Osteocyte (in vitro differentiated cells): ENCODE measurements at regions not wholly inside any gene's neighbourhood (a gene's known extent, or its start where the extent isn't known, plus 50 kb on each side); places are given as distances from the start of the nearest gene placed in this dataset.

Source experiments
- DNase-seq: peaks from one replicate; pipeline ENCODE4 v3.0.0; 2021; ENCODE audit warnings: mixed read lengths; ENCODE audit not compliant: unreplicated experiment; ENCODE audit errors: extremely low spot score
- H3K27ac Mint-ChIP-seq: one replicate; pipeline ENCODE4 v1.8.0; 2021; ENCODE audit warnings: mild to moderate bottlenecking, mixed read lengths; ENCODE audit not compliant: unreplicated experiment
- H3K27me3 Mint-ChIP-seq: one replicate; pipeline ENCODE4 v1.8.0; 2021; ENCODE audit warnings: mixed read lengths; ENCODE audit not compliant: unreplicated experiment
- H3K36me3 Mint-ChIP-seq: one replicate; pipeline ENCODE4 v1.8.0; 2021; ENCODE audit warnings: mixed read lengths; ENCODE audit not compliant: unreplicated experiment
- H3K4me1 Mint-ChIP-seq: one replicate; pipeline ENCODE4 v1.8.0; 2021; ENCODE audit warnings: mixed read lengths; ENCODE audit not compliant: unreplicated experiment
- H3K4me3 Mint-ChIP-seq: one replicate; pipeline ENCODE4 v1.8.0; 2021; ENCODE audit warnings: mild to moderate bottlenecking, moderate library complexity, mixed read lengths; ENCODE audit not compliant: unreplicated experiment
- H3K9me3 Mint-ChIP-seq: one replicate; pipeline ENCODE4 v1.8.0; 2021; ENCODE audit warnings: mixed read lengths; ENCODE audit not compliant: unreplicated experiment
- TF ChIP-seq, protein P1 (sequence below): fragments of 200-600 bp; sonication (generic); IDR thresholded peaks from 2 replicates; pipeline ENCODE4 v1.5.0; 2021; ENCODE audit warnings: antibody characterized with exemption, mild to moderate bottlenecking, moderate library complexity

DNA sequence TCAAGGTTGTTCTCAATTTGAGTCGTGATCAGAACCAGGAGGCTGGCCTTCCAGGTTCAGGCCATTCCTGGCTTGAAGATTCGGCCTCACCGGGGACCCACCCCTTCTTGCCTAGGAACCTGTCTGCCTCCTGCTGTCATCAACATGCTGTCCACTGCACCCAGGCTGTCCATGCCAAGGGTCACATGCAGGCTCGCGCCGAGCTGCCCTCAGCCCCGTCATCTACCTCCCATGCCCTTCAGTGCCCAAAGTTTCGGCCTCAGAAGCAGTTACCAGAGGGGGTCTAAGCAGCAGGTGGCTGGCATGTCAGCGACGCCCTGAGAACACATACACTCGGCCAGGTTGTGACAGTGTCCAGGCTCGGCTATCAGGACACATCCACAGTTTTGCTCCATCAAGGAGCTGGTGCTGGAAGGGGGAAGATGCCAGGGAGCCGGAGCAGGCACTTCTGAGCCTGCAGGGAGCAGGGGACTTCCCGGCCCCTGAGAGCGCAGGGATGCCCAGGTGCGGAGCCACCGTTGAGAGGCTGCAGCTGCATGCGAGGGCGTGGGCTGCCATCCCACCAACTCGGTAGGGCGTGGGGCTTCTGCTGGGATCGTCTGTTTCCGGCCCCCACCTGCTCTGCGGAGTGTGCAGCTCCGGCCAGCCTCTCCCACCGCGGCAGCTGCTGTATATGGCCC lies 590.9 kb upstream of the SLITRK5 start:
- Mint-ChIP-seq H3K4me3 (no peak overlapping the region), H3K9me3 (peaks cover 3% of the 10 kb centered on the region), H3K4me1 (no peaks in the 10 kb centered on the region), H3K36me3 (no peaks in the 10 kb centered on the region), H3K27ac (no peak overlapping the region), H3K27me3 (no peaks in the 10 kb centered on the region)
- DNase-seq = no peak
- TF ChIP-seq, protein P1, sequence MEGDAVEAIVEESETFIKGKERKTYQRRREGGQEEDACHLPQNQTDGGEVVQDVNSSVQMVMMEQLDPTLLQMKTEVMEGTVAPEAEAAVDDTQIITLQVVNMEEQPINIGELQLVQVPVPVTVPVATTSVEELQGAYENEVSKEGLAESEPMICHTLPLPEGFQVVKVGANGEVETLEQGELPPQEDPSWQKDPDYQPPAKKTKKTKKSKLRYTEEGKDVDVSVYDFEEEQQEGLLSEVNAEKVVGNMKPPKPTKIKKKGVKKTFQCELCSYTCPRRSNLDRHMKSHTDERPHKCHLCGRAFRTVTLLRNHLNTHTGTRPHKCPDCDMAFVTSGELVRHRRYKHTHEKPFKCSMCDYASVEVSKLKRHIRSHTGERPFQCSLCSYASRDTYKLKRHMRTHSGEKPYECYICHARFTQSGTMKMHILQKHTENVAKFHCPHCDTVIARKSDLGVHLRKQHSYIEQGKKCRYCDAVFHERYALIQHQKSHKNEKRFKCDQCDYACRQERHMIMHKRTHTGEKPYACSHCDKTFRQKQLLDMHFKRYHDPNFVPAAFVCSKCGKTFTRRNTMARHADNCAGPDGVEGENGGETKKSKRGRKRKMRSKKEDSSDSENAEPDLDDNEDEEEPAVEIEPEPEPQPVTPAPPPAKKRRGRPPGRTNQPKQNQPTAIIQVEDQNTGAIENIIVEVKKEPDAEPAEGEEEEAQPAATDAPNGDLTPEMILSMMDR = no peak

DNA sequence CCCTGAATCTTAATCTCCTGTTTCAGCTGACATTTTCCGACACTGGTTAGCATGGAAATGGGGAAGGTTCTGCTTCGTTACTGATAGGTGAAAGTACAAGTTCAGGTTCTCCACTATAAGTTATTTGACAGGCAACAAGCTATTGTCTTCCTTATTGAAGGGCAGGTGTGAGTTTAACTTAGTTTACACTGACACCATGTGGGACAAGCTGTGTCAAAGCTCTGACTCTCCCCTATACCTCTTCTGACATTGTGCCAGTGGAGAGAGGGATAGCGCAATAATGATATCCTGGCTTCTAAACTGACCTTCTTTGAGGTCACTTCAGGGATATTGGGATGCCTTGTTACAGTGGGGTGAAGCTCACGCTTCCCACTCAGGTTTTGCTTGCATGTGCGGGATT lies 587.0 kb upstream of the SLITRK5 start:
- Mint-ChIP-seq H3K27me3 (no peaks in the 10 kb centered on the region), H3K4me3 (no peak overlapping the region), H3K36me3 (no peaks in the 10 kb centered on the region), H3K4me1 (peaks cover 11% of the 10 kb centered on the region), H3K27ac (no peak overlapping the region), H3K9me3 (peaks cover 8% of the 10 kb centered on the region)
- no peak for DNase-seq
- TF ChIP-seq, protein P1 = no peak

DNA sequence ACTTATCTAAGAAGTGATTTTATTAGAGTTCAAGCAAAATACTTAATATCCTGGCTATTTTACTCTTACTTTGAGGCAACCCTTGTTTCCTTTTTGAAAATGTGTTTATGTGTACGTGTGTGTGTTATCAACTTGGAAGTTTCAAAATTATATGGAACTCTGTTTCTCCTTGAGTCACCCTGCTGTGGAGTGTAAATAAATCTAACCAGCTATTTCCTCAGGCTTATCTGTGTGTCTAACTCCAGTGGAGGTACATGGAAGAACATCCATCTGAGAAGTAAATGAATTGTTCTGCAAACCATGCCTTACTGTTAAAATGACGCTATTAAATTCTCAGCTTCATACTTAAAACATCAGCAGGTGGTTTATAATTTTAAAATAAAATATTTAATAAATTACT lies 583.4 kb upstream of the SLITRK5 start:
- no peak overlapping the region for H3K4me3 Mint-ChIP-seq
- H3K27me3 Mint-ChIP-seq = no peaks in the 10 kb centered on the region
- no peak for DNase-seq
- peaks cover 5% of the 10 kb centered on the region for H3K9me3 Mint-ChIP-seq
- H3K4me1 Mint-ChIP-seq = peaks cover 17% of the 10 kb centered on the region
- H3K27ac Mint-ChIP-seq = no peak overlapping the region
- H3K36me3 Mint-ChIP-seq = no peaks in the 10 kb centered on the region
- TF ChIP-seq, protein P1 = no peak

DNA sequence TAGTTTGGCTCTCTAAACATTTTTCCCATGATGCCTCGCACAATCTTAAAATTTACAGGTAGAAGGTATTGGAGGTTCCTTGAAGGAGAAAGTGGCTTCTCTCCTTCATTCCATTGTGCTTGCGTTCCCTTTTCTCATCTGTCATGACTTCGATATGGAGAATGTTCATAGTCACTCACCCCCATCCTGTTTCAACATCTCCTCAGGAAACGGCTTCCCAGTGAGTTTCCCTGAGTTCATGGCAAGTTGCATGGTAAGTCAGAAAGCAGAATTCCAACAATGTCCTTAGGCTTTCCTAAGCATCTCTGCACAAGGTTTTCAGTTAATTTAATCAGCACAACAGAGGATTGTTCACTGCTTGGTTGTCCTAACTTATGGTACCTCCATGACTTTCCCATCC lies 581.8 kb upstream of the SLITRK5 start:
- TF ChIP-seq, protein P1 = no peak
- H3K27ac Mint-ChIP-seq = no peak overlapping the region
- H3K36me3 Mint-ChIP-seq = no peaks in the 10 kb centered on the region
- DNase-seq = no peak
- H3K4me3 Mint-ChIP-seq = no peak overlapping the region
- H3K27me3 Mint-ChIP-seq = no peaks in the 10 kb centered on the region
- H3K9me3 Mint-ChIP-seq = peaks cover 5% of the 10 kb centered on the region
- peaks cover 17% of the 10 kb centered on the region for H3K4me1 Mint-ChIP-seq

DNA sequence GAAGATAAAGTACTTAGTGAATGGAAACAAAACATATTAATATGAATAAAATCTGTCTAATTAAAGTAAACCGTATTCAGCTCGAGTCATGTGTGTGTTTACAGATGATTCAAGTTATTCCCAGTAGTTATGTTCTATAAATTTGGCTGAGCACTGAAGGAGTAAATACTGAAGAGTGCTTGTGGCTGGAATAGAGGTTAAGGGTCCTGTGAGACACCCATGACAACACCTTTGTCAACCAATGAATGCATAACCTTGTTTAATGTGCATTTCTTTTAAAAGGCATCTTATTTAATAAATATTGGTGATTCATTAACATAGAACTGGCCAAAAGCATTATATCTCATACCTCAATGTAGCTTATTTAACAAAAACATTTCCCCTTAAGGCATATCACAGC lies 577.8 kb upstream of the SLITRK5 start:
- TF ChIP-seq, protein P1 = no peak
- Mint-ChIP-seq H3K36me3 (no peaks in the 10 kb centered on the region), H3K9me3 (no peaks in the 10 kb centered on the region), H3K27me3 (no peaks in the 10 kb centered on the region), H3K4me1 (peaks cover 10% of the 10 kb centered on the region), H3K27ac (no peak overlapping the region), H3K4me3 (no peak overlapping the region)
- DNase-seq = no peak
